Gastrocnemius medialis (tissue), 4 donors: ENCODE measurements at regions not wholly inside any gene's neighbourhood (a gene's known extent, or its start where the extent isn't known, plus 50 kb on each side); places are given as distances from the start of the nearest gene placed in this dataset.

Experiments
- POLR2A ChIP-seq, 2 donors: fragments of 450-650 bp; IDR thresholded peaks; one replicate each; pipeline ENCODE4 v1.6.1; 2017; ENCODE audit warnings: antibody characterized with exemption in 2 of 2, mild to moderate bottlenecking in 2 of 2, moderate library complexity in 2 of 2
- TF ChIP-seq, protein P1 (sequence below), 5 experiments: fragments of 450-650 bp in 3 of 5; fragments of 200-600 bp in 2 of 5; sonication (generic) in 2 of 5; IDR thresholded peaks in 4 of 5; conservative IDR thresholded peaks in 1 of 5; 1 replicate in 4 of 5; 2 replicates in 1 of 5; pipeline ENCODE4 v1.5.1; 2016 to 2019; ENCODE audit warnings: antibody characterized with exemption in 5 of 5, mild to moderate bottlenecking in 3 of 5, moderate library complexity in 3 of 5

DNA sequence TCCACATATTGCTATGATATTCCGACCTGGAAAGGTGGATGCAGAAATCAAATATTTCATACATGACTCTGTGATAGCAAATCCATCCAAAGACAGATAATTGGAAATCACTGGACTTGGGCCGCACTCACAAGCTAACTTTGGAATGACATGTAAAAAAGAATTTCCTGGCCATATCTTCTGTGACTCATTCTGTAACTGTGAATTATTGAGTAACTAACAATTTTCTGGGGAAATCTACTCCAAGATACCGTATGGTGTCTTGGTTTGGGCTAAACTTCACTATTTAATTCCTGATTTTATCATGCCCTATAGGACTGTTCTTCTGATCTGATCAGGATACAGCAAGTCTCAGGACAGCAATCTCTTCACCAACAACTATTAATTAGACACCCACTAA, 92.7 kb upstream of the LY86 start:
- no peak for TF ChIP-seq POLR2A (IDR thresholded peaks at IDR 0.05)
- TF ChIP-seq, protein P1, sequence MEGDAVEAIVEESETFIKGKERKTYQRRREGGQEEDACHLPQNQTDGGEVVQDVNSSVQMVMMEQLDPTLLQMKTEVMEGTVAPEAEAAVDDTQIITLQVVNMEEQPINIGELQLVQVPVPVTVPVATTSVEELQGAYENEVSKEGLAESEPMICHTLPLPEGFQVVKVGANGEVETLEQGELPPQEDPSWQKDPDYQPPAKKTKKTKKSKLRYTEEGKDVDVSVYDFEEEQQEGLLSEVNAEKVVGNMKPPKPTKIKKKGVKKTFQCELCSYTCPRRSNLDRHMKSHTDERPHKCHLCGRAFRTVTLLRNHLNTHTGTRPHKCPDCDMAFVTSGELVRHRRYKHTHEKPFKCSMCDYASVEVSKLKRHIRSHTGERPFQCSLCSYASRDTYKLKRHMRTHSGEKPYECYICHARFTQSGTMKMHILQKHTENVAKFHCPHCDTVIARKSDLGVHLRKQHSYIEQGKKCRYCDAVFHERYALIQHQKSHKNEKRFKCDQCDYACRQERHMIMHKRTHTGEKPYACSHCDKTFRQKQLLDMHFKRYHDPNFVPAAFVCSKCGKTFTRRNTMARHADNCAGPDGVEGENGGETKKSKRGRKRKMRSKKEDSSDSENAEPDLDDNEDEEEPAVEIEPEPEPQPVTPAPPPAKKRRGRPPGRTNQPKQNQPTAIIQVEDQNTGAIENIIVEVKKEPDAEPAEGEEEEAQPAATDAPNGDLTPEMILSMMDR (IDR thresholded peaks at IDR 0.05 in 4 of 5, conservative IDR thresholded peaks at IDR 0.05 in 1 of 5) = no peak
